Heart left ventricle (tissue), 13 donors: ENCODE measurements at regions not wholly inside any gene's neighbourhood (a gene's known extent, or its start where the extent isn't known, plus 50 kb on each side); places are given as distances from the start of the nearest gene placed in this dataset.

Experiments
- CTCF ChIP-seq, 12 donors: fragments of 200-600 bp; sonication (generic) in 4 of 12; IDR thresholded peaks; one replicate each; pipeline versions ENCODE4 v1.5.0 to v1.8.0; 2018 to 2022; ENCODE audit warnings: antibody characterized with exemption in 12 of 12, mild to moderate bottlenecking in 5 of 12
- POLR2A ChIP-seq, 2 donors: fragments of 450-650 bp; IDR thresholded peaks; one replicate each; pipeline ENCODE4 v1.6.1; 2017; ENCODE audit warnings: antibody characterized with exemption in 2 of 2, mild to moderate bottlenecking in 2 of 2, moderate library complexity in 2 of 2
- donor health status: ischemic (EF 13 %, LVEDD 7.1; RV severe dilation, severe dysfunction).
- donor health status: DM: no; HTN: yes; CAD: no.
- donor health status: DM: no; HTN: no; CAD: no.
- donor health status: ischemic (EF 25% LVEDD 6.9; RV normal size, moderate dysfunction).
- donor health status: ischemic (EF 25% LVEDD 5.7; RV mildly dilated, moderate dysfunction).
- donor health status: ischemic (EF 35%, LVEDD 5.7; RV mildly dilated, moderate dysfunction).
- donor health status: nonischemic (EF 11% LVEDD 7.7; RV severe dilation, severe dysfunction).
- donor health status: DM: yes; HTN: yes; CAD: no.
- donor health status: PGD.
- donor health status: ischemic (EF 29% LVEDD 5.4; RV normal size, mild dysfunction).
- donor health status: nonischemic (EF 23%, LVEDD 6.1; RV moderate dilation, normal function).

GRCh38 chr4:137283737-137284136 is 248.6 kb downstream of the PCDH18 start:
- TF ChIP-seq CTCF (IDR thresholded peaks at IDR 0.05) (peak in 9 of 12 donors; percentile 14 to 48 (median 30)), POLR2A (IDR thresholded peaks at IDR 0.05) (no peak)
